ENCODE measurements at regions not wholly inside any gene's neighbourhood (a gene's known extent, or its start where the extent isn't known, plus 50 kb on each side); places are given as distances from the start of the nearest gene placed in this dataset.

- TF ChIP-seq POLR2A (IDR thresholded peaks at IDR 0.05; ENCODE audit: low read depth, low read length) (no peak), TAF1 (IDR thresholded peaks at IDR 0.05; ENCODE audit: borderline replicate concordance, low read depth, low read length) (no peak)
Observed at GRCh38 chr13:59490651-59491050, 673.1 kb downstream of the DIAPH3 start.

Measured in GM12892 (cell line).